H1 (cell line): ENCODE measurements at regions not wholly inside any gene's neighbourhood (a gene's known extent, or its start where the extent isn't known, plus 50 kb on each side); places are given as distances from the start of the nearest gene placed in this dataset.

Experiments
- BCL11A ChIP-seq, 2 experiments: IDR thresholded peaks; one replicate each; pipeline ENCODE4 v1.6.1; 2011; ENCODE audit warnings: low read depth in 2 of 2, low read length in 2 of 2, mild to moderate bottlenecking in 2 of 2
- CEBPB ChIP-seq: IDR thresholded peaks from 2 replicates; pipeline ENCODE4 v1.6.1; 2012; ENCODE audit warnings: low read depth, low read length
- CHD7 ChIP-seq: fragments of 300-600 bp; sonication (generic); IDR thresholded peaks from 2 replicates; pipeline ENCODE4 v1.7.1; 2012; ENCODE audit warnings: low read length, moderate library complexity, mild to moderate bottlenecking, inconsistent platforms; ENCODE audit not compliant: insufficient replicate concordance
- CTBP2 ChIP-seq: IDR thresholded peaks from 2 replicates; pipeline ENCODE4 v1.7.0; 2011; ENCODE audit warnings: borderline replicate concordance, mild to moderate bottlenecking, moderate library complexity, mixed read lengths, low read length; ENCODE audit not compliant: insufficient read depth, insufficient read length
- SUZ12 ChIP-seq: fragments of 200-600 bp; sonication (generic); IDR thresholded peaks from 2 replicates; pipeline ENCODE4 v1.6.1; 2012; ENCODE audit warnings: mild to moderate bottlenecking, inconsistent platforms, low read length, moderate library complexity, mixed read lengths
- TAF7 ChIP-seq: optimal IDR thresholded peaks from 2 replicates; pipeline ENCODE3; 2011; ENCODE audit warnings: low read depth, mild to moderate bottlenecking, inconsistent platforms, low read length, moderate library complexity, borderline replicate concordance

GRCh38 chr1:38667626-38668025 lies 191.9 kb downstream of the RRAGC start (continued):
- TF ChIP-seq CHD7 (no peak), SUZ12 (no peak), CEBPB (no peak), BCL11A (IDR thresholded peaks at IDR 0.05; ENCODE audit: low read depth in 2 of 2, low read length in 2 of 2) (no peak), TAF7 (no peak), CTBP2 (no peak)
